ENCODE measurements at regions not wholly inside any gene's neighbourhood (a gene's known extent, or its start where the extent isn't known, plus 50 kb on each side); places are given as distances from the start of the nearest gene placed in this dataset.

- DNase-seq, result no peak
Measured at GRCh38 chr11:29310725-29311342, 706.0 kb downstream of the KCNA4 start.

- peak in 1 of 3 donors; percentile 84 for DNase-seq
Measured at GRCh38 chr11:29309992-29310391, 706.8 kb downstream of the KCNA4 start.

GRCh38 chr11:29306527-29306926 lies 710.3 kb downstream of the KCNA4 start:
- DNase-seq, result peak in 1 of 3 donors; percentile 83

GRCh38 chr11:29305456-29306232 lies 711.2 kb downstream of the KCNA4 start:
- no peak for DNase-seq

GRCh38 chr11:29300420-29300819 lies 716.4 kb downstream of the KCNA4 start:
- DNase-seq, result peak in 1 of 3 donors; percentile 82

GRCh38 chr11:29296680-29297079 lies 720.1 kb downstream of the KCNA4 start:
- DNase-seq, result no peak

GRCh38 chr11:29293825-29294224 lies 723.0 kb downstream of the KCNA4 start:
- peak in 1 of 3 donors; percentile 41 for DNase-seq

GRCh38 chr11:29282088-29282487 lies 734.7 kb downstream of the KCNA4 start:
- DNase-seq, result peak in 2 of 3 donors; percentile 7 to 89

- DNase-seq, result no peak
Measured at GRCh38 chr11:29281271-29281777, 735.5 kb downstream of the KCNA4 start.

GRCh38 chr11:29280452-29280851 lies 736.4 kb downstream of the KCNA4 start:
- DNase-seq, result no peak

GRCh38 chr11:29279716-29280115 lies 737.1 kb downstream of the KCNA4 start:
- no peak for DNase-seq

- peak in 1 of 3 donors; percentile 2 for DNase-seq
Measured at GRCh38 chr11:29272019-29272654, 744.7 kb downstream of the KCNA4 start.

GRCh38 chr11:29271616-29272015 lies 745.2 kb downstream of the KCNA4 start:
- DNase-seq, result no peak

GRCh38 chr11:29268733-29269132 lies 748.1 kb downstream of the KCNA4 start:
- no peak for DNase-seq

- no peak for DNase-seq
Measured at GRCh38 chr11:29265792-29266191, 751.0 kb downstream of the KCNA4 start.

- DNase-seq, result no peak
Measured at GRCh38 chr11:29265381-29265780, 751.4 kb downstream of the KCNA4 start.

GRCh38 chr11:29263971-29264682 lies 752.7 kb downstream of the KCNA4 start:
- DNase-seq, result no peak

- no peak for DNase-seq
Measured at GRCh38 chr11:29261831-29262230, 755.0 kb downstream of the KCNA4 start.

GRCh38 chr11:29260939-29261705 lies 755.7 kb downstream of the KCNA4 start:
- DNase-seq, result no peak

GRCh38 chr11:29258411-29258810 lies 758.4 kb downstream of the KCNA4 start:
- no peak for DNase-seq

GRCh38 chr11:29256580-29256979 lies 760.2 kb downstream of the KCNA4 start:
- no peak for DNase-seq
